NCI-H2196 (cell line): ENCODE measurements at regions not wholly inside any gene's neighbourhood (a gene's known extent, or its start where the extent isn't known, plus 50 kb on each side); places are given as distances from the start of the nearest gene placed in this dataset.

Experiments
- DNase-seq: peaks from one replicate; lab custom pipeline; 2025; ENCODE audit not compliant: unreplicated experiment; lab: John Stamatoyannopoulos, UW

- no peak for DNase-seq
Observed at GRCh38 chr13:83223546-83223945, 658.7 kb downstream of the SLITRK1 start.

GRCh38 chr13:83221813-83222241 lies 660.4 kb downstream of the SLITRK1 start:
- DNase-seq: no peak

- DNase-seq: no peak
Observed at GRCh38 chr13:83221256-83221655, 661.0 kb downstream of the SLITRK1 start.

- no peak for DNase-seq
Observed at GRCh38 chr13:83220241-83220640, 662.0 kb downstream of the SLITRK1 start.

- DNase-seq: no peak
Observed at GRCh38 chr13:83219832-83220231, 662.4 kb downstream of the SLITRK1 start.

- DNase-seq: no peak
Observed at GRCh38 chr13:83216479-83217245, 665.6 kb downstream of the SLITRK1 start.

GRCh38 chr13:83215627-83216026 lies 666.6 kb downstream of the SLITRK1 start:
- no peak for DNase-seq

GRCh38 chr13:83214452-83214851 lies 667.8 kb downstream of the SLITRK1 start:
- no peak for DNase-seq

- no peak for DNase-seq
Observed at GRCh38 chr13:83211301-83211700, 671.0 kb downstream of the SLITRK1 start.

- DNase-seq: no peak
Observed at GRCh38 chr13:83204886-83205285, 677.4 kb downstream of the SLITRK1 start.

- no peak for DNase-seq
Observed at GRCh38 chr13:83201506-83201905, 680.8 kb downstream of the SLITRK1 start.

GRCh38 chr13:83197316-83197715 lies 685.0 kb downstream of the SLITRK1 start:
- no peak for DNase-seq

GRCh38 chr13:83190020-83190419 lies 692.3 kb downstream of the SLITRK1 start:
- no peak for DNase-seq

GRCh38 chr13:83184819-83185218 lies 697.5 kb downstream of the SLITRK1 start:
- DNase-seq: no peak

GRCh38 chr13:83184150-83184475 lies 698.2 kb downstream of the SLITRK1 start:
- no peak for DNase-seq

GRCh38 chr13:83183439-83184149 lies 698.7 kb downstream of the SLITRK1 start:
- no peak for DNase-seq

GRCh38 chr13:83182845-83183244 lies 699.4 kb downstream of the SLITRK1 start:
- DNase-seq: no peak

GRCh38 chr13:83178008-83178407 lies 704.3 kb downstream of the SLITRK1 start:
- no peak for DNase-seq

- DNase-seq: no peak
Observed at GRCh38 chr13:83168590-83168989, 713.7 kb downstream of the SLITRK1 start.

GRCh38 chr13:83167203-83167602 lies 715.1 kb downstream of the SLITRK1 start:
- no peak for DNase-seq

GRCh38 chr13:83166550-83166949 lies 715.7 kb downstream of the SLITRK1 start:
- no peak for DNase-seq

GRCh38 chr13:83162493-83162892 lies 719.8 kb downstream of the SLITRK1 start:
- DNase-seq: no peak

GRCh38 chr13:83153848-83154247 lies 728.4 kb downstream of the SLITRK1 start:
- DNase-seq: no peak
